ENCODE measurements at regions not wholly inside any gene's neighbourhood (a gene's known extent, or its start where the extent isn't known, plus 50 kb on each side); places are given as distances from the start of the nearest gene placed in this dataset.

- Histone ChIP-seq H3K4me3 (no peak overlapping the region), H3K27me3 (ENCODE audit: insufficient read depth, low read depth) (no peaks in the 10 kb centered on the region), H3K79me2 (ENCODE audit: low read depth) (no peaks in the 10 kb centered on the region), H3K9me2 (ENCODE audit: insufficient read depth) (no peaks in the 10 kb centered on the region), H4K20me1 (ENCODE audit: insufficient read depth) (no peaks in the 10 kb centered on the region), H3F3A (ENCODE audit: insufficient read depth, low read depth) (no peaks in the 10 kb centered on the region), H3K4me2 (no peak overlapping the region), H3K27ac (no peak overlapping the region), H2AFZ (no peak overlapping the region), H3K36me3 (ENCODE audit: low read depth) (no peaks in the 10 kb centered on the region), H3K9me3 (ENCODE audit: insufficient read depth, low read depth) (no peaks in the 10 kb centered on the region), H3K4me1 (replicated peaks; ENCODE audit: insufficient read depth) (no peaks in the 10 kb centered on the region)
- BruUV-seq (replicated peaks), result no TSS peak
- intact Hi-C loops (cut with micrococcal nuclease; ENCODE audit: unreplicated experiment), result no loop called here
- DNase-seq, result peak in 1 of 2 experiments; percentile 38
- TF ChIP-seq CTCF (conservative IDR thresholded peaks at IDR 0.05) (no peak), EZH2 (IDR thresholded peaks at IDR 0.05; ENCODE audit: low read depth) (no peak)
- POLR2A ChIA-PET (ENCODE audit: unreplicated experiment), result no interaction called here
- CTCF ChIA-PET, result no interaction called here
Observed at GRCh38 chr4:13968723-13969122, 341.2 kb upstream of the BOD1L1 start.

- POLR2A ChIA-PET (ENCODE audit: unreplicated experiment), result no interaction called here
- Histone ChIP-seq H3K4me3 (no peak overlapping the region), H3K4me1 (replicated peaks; ENCODE audit: insufficient read depth) (no peaks in the 10 kb centered on the region), H3K4me2 (no peak overlapping the region), H4K20me1 (ENCODE audit: insufficient read depth) (no peaks in the 10 kb centered on the region), H3K27me3 (ENCODE audit: insufficient read depth, low read depth) (no peaks in the 10 kb centered on the region), H3K9me2 (ENCODE audit: insufficient read depth) (no peaks in the 10 kb centered on the region), H2AFZ (no peak overlapping the region), H3K27ac (no peak overlapping the region), H3F3A (ENCODE audit: insufficient read depth, low read depth) (no peaks in the 10 kb centered on the region), H3K9me3 (ENCODE audit: insufficient read depth, low read depth) (no peaks in the 10 kb centered on the region), H3K36me3 (ENCODE audit: low read depth) (no peaks in the 10 kb centered on the region), H3K79me2 (ENCODE audit: low read depth) (no peaks in the 10 kb centered on the region)
- TF ChIP-seq EZH2 (IDR thresholded peaks at IDR 0.05; ENCODE audit: low read depth) (no peak), CTCF (conservative IDR thresholded peaks at IDR 0.05) (no peak)
- no TSS peak for BruUV-seq (replicated peaks)
- DNase-seq, result no peak
- intact Hi-C loops (cut with micrococcal nuclease; ENCODE audit: unreplicated experiment), result no loop called here
- CTCF ChIA-PET, result no interaction called here
Observed at GRCh38 chr4:13970349-13970748, 342.8 kb upstream of the BOD1L1 start.

- CTCF ChIA-PET, result no interaction called here
- H3K27ac ChIP-seq, result no peak overlapping the region
- H4K20me1 ChIP-seq (ENCODE audit: insufficient read depth), result no peaks in the 10 kb centered on the region
- intact Hi-C loops (cut with micrococcal nuclease; ENCODE audit: unreplicated experiment), result no loop called here
- POLR2A ChIA-PET (ENCODE audit: unreplicated experiment), result no interaction called here
- H3F3A ChIP-seq (ENCODE audit: insufficient read depth, low read depth), result no peaks in the 10 kb centered on the region
- no peak overlapping the region for H3K4me3 ChIP-seq
- no peaks in the 10 kb centered on the region for H3K79me2 ChIP-seq (ENCODE audit: low read depth)
- no peak overlapping the region for H2AFZ ChIP-seq
- H3K4me1 ChIP-seq (replicated peaks; ENCODE audit: insufficient read depth), result no peaks in the 10 kb centered on the region
- no peaks in the 10 kb centered on the region for H3K9me3 ChIP-seq (ENCODE audit: insufficient read depth, low read depth)
- TF ChIP-seq CTCF (conservative IDR thresholded peaks at IDR 0.05), result no peak
- TF ChIP-seq EZH2 (IDR thresholded peaks at IDR 0.05; ENCODE audit: low read depth), result no peak
- H3K4me2 ChIP-seq, result no peak overlapping the region
- BruUV-seq (replicated peaks), result no TSS peak
- no peaks in the 10 kb centered on the region for H3K36me3 ChIP-seq (ENCODE audit: low read depth)
- DNase-seq, result no peak
- H3K9me2 ChIP-seq (ENCODE audit: insufficient read depth), result no peaks in the 10 kb centered on the region
- no peaks in the 10 kb centered on the region for H3K27me3 ChIP-seq (ENCODE audit: insufficient read depth, low read depth)
Observed at GRCh38 chr4:13977746-13978145, 350.2 kb upstream of the BOD1L1 start.
